ENCODE measurements at regions not wholly inside any gene's neighbourhood (a gene's known extent, or its start where the extent isn't known, plus 50 kb on each side); places are given as distances from the start of the nearest gene placed in this dataset.

- Histone ChIP-seq H3K4me3 (replicated peaks in 1 of 2; ENCODE audit: low read depth in 1 of 2, low read length in 2 of 2) (no peak overlapping the region), H3K4me2 (ENCODE audit: low read length) (no peak overlapping the region), H3K9ac (ENCODE audit: low read length) (no peak overlapping the region), H3K27ac (ENCODE audit: low read depth, low read length) (no peak overlapping the region), H3K9me3 (ENCODE audit: control insufficient read depth in 1 of 2, insufficient read depth in 1 of 2, low read depth in 1 of 2, low read length in 2 of 2) (no peaks in the 10 kb centered on the region; a peak in 1 of 4 replicates), H2AFZ (ENCODE audit: low read depth, low read length, poor library complexity, severe bottlenecking) (no peak overlapping the region), H3K36me3 (ENCODE audit: control insufficient read depth in 1 of 2, insufficient read depth in 2 of 2, low read length in 2 of 2) (no peaks in the 10 kb centered on the region), H3K79me2 (ENCODE audit: insufficient read depth, low read length) (no peaks in the 10 kb centered on the region), H4K20me1 (ENCODE audit: insufficient read depth) (no peaks in the 10 kb centered on the region), H3K27me3 (ENCODE audit: insufficient read depth, low read length) (no peaks in the 10 kb centered on the region; the same call in 1 of the 2 replicates), H3K4me1 (ENCODE audit: control insufficient read depth in 1 of 2, insufficient read depth in 2 of 2, low read length in 2 of 2) (no peaks in the 10 kb centered on the region), H3K9me2 (ENCODE audit: insufficient read depth) (no peaks in the 10 kb centered on the region)
- BruUV-seq (replicated peaks): no TSS peak
- no peak for ATAC-seq
- CTCF ChIA-PET: no interaction called here
- TF ChIP-seq SRF (IDR thresholded peaks at IDR 0.05; ENCODE audit: low read depth) (no peak), EGR1 (IDR thresholded peaks at IDR 0.05; ENCODE audit: low read depth) (no peak), CEBPB (IDR thresholded peaks at IDR 0.05; ENCODE audit: low read depth) (no peak), ZNF274 (IDR thresholded peaks at IDR 0.05; ENCODE audit: low read depth, low read length) (no peak), ZFX (IDR thresholded peaks at IDR 0.05) (no peak), ATF3 (IDR thresholded peaks at IDR 0.05) (no peak), ZBTB33 (IDR thresholded peaks at IDR 0.05; ENCODE audit: extremely low read depth, insufficient replicate concordance, low read length) (no peak)
- RAD21 ChIA-PET (ENCODE audit: low non-redundant PET in 1 of 2, low total read pairs in 2 of 2, uncharacterized antibody in 2 of 2, unreplicated experiment in 2 of 2): no interaction called here
- intact Hi-C loops (cut with micrococcal nuclease): no loop called here
- POLR2A ChIA-PET: no interaction called here
- DNase-seq (ENCODE audit: low read depth, low spot score): no peak
Observed at GRCh38 chr1:147377263-147378246, 135.1 kb downstream of the CHD1L start.
